Peyer's patch (tissue), 4 donors: ENCODE measurements at regions not wholly inside any gene's neighbourhood (a gene's known extent, or its start where the extent isn't known, plus 50 kb on each side); places are given as distances from the start of the nearest gene placed in this dataset.

Source experiments
- DNase-seq, 3 donors: peaks; one replicate each; pipeline ENCODE4 v3.0.0-alpha.2; 2017 to 2019
- H3K27ac ChIP-seq, 4 donors: fragments of 200-600 bp; sonication (generic); one replicate each; pipeline ENCODE4 v1.5.1; 2016 to 2019
- H3K27me3 ChIP-seq, 2 donors: fragments of 200-600 bp; sonication (generic); one replicate each; pipeline ENCODE4 v1.5.1; 2019
- H3K36me3 ChIP-seq, 3 donors: fragments of 200-600 bp; sonication (generic); one replicate each; pipeline ENCODE4 v1.5.1; 2016 to 2019
- H3K4me1 ChIP-seq, 4 donors: fragments of 200-600 bp; sonication (generic); one replicate each; pipeline ENCODE4 v1.5.1; 2016 to 2019
- H3K4me3 ChIP-seq, 4 donors: fragments of 200-600 bp; sonication (generic); 1 replicate in 3 of 4; 2 replicates in 1 of 4; pipeline ENCODE4 v1.5.1; 2016 to 2019; ENCODE audit warnings: mild to moderate bottlenecking in 1 of 4
- H3K9me3 ChIP-seq, 4 donors: fragments of 200-600 bp; sonication (generic); one replicate each; pipeline ENCODE4 v1.5.1; 2016 to 2019; ENCODE audit warnings: mild to moderate bottlenecking in 1 of 4
- CTCF ChIP-seq, 6 experiments: fragments of 450-650 bp in 4 of 6; fragments of 200-600 bp in 2 of 6; sonication (generic) in 1 of 6; IDR thresholded peaks; one replicate each; pipeline ENCODE4 v1.5.1; 2017 to 2019; ENCODE audit warnings: antibody characterized with exemption in 6 of 6, mild to moderate bottlenecking in 3 of 6, moderate library complexity in 1 of 6
- POLR2A ChIP-seq, 2 donors: fragments of 450-650 bp; IDR thresholded peaks; one replicate each; pipeline ENCODE4 v1.5.1; 2017; ENCODE audit warnings: antibody characterized with exemption in 2 of 2, mild to moderate bottlenecking in 2 of 2, moderate library complexity in 2 of 2

GRCh38 chr3:56864090-56864489, 62.3 kb upstream of the ARHGEF3 start:
- TF ChIP-seq CTCF (IDR thresholded peaks at IDR 0.05) (no peak), POLR2A (IDR thresholded peaks at IDR 0.05) (no peak)
- no peak for DNase-seq
- no peak overlapping the region for H3K4me3 ChIP-seq

GRCh38 chr3:56862352-56863062, 60.8 kb upstream of the ARHGEF3 start:
- no peak for DNase-seq
- Histone ChIP-seq H3K9me3 (no peaks in the 10 kb centered on the region), H3K27me3 (no peaks in the 10 kb centered on the region), H3K4me1 (no peaks in the 10 kb centered on the region), H3K27ac (no peak overlapping the region), H3K36me3 (no peaks in the 10 kb centered on the region), H3K4me3 (no peak overlapping the region)
- TF ChIP-seq POLR2A (IDR thresholded peaks at IDR 0.05) (no peak), CTCF (IDR thresholded peaks at IDR 0.05) (no peak)

More at GRCh38 chr3:56864090-56864489, 62.3 kb upstream of the ARHGEF3 start:
- no peaks in the 10 kb centered on the region for H3K36me3 ChIP-seq
- no peaks in the 10 kb centered on the region for H3K9me3 ChIP-seq
- H3K27me3 ChIP-seq: no peaks in the 10 kb centered on the region
- no peak overlapping the region for H3K27ac ChIP-seq
- no peaks in the 10 kb centered on the region for H3K4me1 ChIP-seq

GRCh38 chr3:56861511-56861910, 59.8 kb upstream of the ARHGEF3 start:
- DNase-seq: no peak

GRCh38 chr3:56860939-56861338, 59.2 kb upstream of the ARHGEF3 start:
- Histone ChIP-seq H3K9me3 (no peaks in the 10 kb centered on the region), H3K36me3 (no peaks in the 10 kb centered on the region), H3K4me3 (no peak overlapping the region), H3K4me1 (no peaks in the 10 kb centered on the region), H3K27ac (no peak overlapping the region), H3K27me3 (no peaks in the 10 kb centered on the region)
- DNase-seq: no peak
- TF ChIP-seq CTCF (IDR thresholded peaks at IDR 0.05): no peak
- TF ChIP-seq POLR2A (IDR thresholded peaks at IDR 0.05): no peak

More at GRCh38 chr3:56861511-56861910, 59.8 kb upstream of the ARHGEF3 start:
- no peaks in the 10 kb centered on the region for H3K27me3 ChIP-seq
- no peaks in the 10 kb centered on the region for H3K9me3 ChIP-seq
- H3K4me1 ChIP-seq: no peaks in the 10 kb centered on the region
- no peaks in the 10 kb centered on the region for H3K36me3 ChIP-seq
- no peak overlapping the region for H3K4me3 ChIP-seq
- H3K27ac ChIP-seq: no peak overlapping the region
- TF ChIP-seq CTCF (IDR thresholded peaks at IDR 0.05) (no peak), POLR2A (IDR thresholded peaks at IDR 0.05) (no peak)

- H3K4me1 ChIP-seq: no peaks in the 10 kb centered on the region
- H3K9me3 ChIP-seq: no peaks in the 10 kb centered on the region
- no peak overlapping the region for H3K4me3 ChIP-seq
- no peak overlapping the region for H3K27ac ChIP-seq
- TF ChIP-seq CTCF (IDR thresholded peaks at IDR 0.05) (no peak), POLR2A (IDR thresholded peaks at IDR 0.05) (no peak)
- H3K36me3 ChIP-seq: no peaks in the 10 kb centered on the region
- H3K27me3 ChIP-seq: no peaks in the 10 kb centered on the region
- DNase-seq: no peak
Measured at GRCh38 chr3:56860351-56860750, 58.6 kb upstream of the ARHGEF3 start.
